Fibroblast of villous mesenchyme (primary cell): ENCODE measurements at regions not wholly inside any gene's neighbourhood (a gene's known extent, or its start where the extent isn't known, plus 50 kb on each side); places are given as distances from the start of the nearest gene placed in this dataset.

Experiments used
- DNase-seq: peaks from one replicate; pipeline ENCODE4 v3.0.0-alpha.2; 2010; ENCODE audit warnings: low read depth
- H3K4me3 ChIP-seq: 2 replicates; pipeline ENCODE4 v1.5.1; 2011; ENCODE audit warnings: low read depth, mild to moderate bottlenecking, low read length
- CTCF ChIP-seq: IDR thresholded peaks from 2 replicates; pipeline ENCODE4 v1.5.1; 2012; ENCODE audit warnings: low read depth, mild to moderate bottlenecking, low read length; ENCODE audit not compliant: insufficient read depth

- H3K4me3 ChIP-seq, result no peak overlapping the region
- no peak for DNase-seq
- no peak for TF ChIP-seq CTCF
These were observed 251.6 kb upstream of the NCKAP5 start for GRCh38 chr2:133819906-133820305.

DNA sequence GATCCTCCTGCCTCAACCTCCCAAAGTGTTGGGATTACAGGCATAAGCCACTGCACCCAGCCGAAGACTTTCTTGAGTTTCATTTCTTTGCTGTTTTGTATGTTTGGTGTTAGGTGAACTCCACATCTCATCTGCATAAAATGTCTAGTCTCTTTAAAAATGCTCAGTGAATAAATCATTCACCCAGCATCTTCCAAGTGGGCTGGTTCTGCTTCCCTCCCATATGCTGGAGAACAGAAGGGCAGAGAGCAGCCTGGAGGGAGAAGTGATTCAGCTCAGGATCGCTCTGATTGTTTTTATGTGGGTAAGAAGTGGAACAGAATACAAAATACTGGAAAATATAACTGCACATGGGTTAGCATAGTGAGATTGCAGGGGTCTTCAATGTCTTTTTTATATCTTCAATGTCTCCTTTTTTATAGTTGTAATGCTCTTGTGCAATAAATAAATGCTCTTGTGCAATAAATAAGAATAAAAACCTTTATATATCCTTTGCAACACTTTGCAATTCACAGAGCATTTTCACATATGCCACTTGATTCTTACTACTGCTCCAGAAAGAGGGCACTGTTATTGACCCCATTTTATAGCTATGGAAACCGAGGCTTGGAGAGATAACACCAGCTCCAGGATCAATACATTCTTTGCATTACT is 253.0 kb upstream of the NCKAP5 start:
- no peak overlapping the region for H3K4me3 ChIP-seq
- peak; percentile 58 for DNase-seq
- TF ChIP-seq CTCF, result no peak

- DNase-seq, result no peak
- no peak overlapping the region for H3K4me3 ChIP-seq
- TF ChIP-seq CTCF, result no peak
These were observed 254.4 kb upstream of the NCKAP5 start for GRCh38 chr2:133822517-133823225.

- no peak overlapping the region for H3K4me3 ChIP-seq
- DNase-seq, result no peak
- TF ChIP-seq CTCF, result no peak
These were observed 254.9 kb upstream of the NCKAP5 start for GRCh38 chr2:133823226-133823550.

DNA sequence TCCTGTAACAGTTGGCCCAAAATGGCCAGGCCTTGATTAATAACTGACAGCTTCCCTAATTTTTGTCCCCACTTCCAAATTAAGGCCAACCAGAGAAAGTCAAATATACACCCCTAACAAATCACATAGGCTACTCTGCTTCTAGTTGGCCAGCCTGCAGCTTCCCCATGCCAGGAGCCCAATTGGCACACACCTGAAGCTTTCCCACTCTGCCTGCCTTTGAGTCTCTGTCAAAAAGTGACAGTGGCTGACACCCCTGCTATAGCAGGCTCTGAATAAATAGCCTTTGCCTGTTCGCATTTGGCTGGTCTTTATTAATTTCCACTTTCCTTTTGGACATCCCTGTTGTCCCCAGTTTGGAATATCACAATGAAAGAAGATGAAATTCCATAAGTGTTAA is 256.6 kb upstream of the NCKAP5 start:
- DNase-seq, result no peak
- TF ChIP-seq CTCF, result no peak
- H3K4me3 ChIP-seq, result no peak overlapping the region

DNA sequence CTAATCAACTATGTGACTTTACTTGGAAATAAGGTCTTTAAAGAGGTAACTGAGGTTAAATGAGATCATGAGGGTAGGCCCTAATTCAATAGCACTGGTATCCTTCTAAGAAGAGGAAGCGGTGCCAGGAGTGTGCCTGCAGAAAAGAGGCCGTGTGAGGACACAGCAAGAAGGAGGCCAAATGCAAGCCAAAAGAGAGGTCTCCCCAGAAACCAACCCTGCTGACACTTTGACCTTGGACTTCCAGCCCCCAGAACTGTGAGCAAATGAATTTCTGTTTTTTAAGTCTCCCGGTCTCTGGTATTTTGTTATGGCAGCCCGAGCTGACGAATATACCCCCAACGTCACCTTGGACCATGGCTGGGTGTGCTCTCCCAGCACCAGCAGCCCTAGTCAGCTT is 257.5 kb upstream of the NCKAP5 start:
- no peak overlapping the region for H3K4me3 ChIP-seq
- no peak for DNase-seq
- TF ChIP-seq CTCF, result no peak

DNA sequence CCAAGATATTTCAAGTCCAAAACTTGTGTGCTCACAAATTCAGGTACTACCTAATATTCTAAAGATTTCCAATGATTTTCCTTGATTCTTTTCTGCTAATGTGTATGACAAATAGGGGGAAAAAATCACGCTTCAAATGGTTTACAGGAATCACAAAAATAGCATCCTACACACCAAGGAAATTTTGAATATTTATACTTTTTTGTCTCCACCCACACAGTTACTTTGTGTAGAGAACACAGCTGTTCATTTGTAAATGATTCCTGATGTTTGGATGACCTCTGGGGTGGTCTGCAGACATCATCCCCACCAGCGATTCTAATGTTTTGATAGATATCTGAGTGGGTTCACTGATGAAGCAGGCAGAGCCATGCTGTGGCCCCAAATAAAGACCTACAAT is 260.6 kb upstream of the NCKAP5 start:
- DNase-seq, result no peak
- no peak overlapping the region for H3K4me3 ChIP-seq
- no peak for TF ChIP-seq CTCF
